ENCODE measurements at regions not wholly inside any gene's neighbourhood (a gene's known extent, or its start where the extent isn't known, plus 50 kb on each side); places are given as distances from the start of the nearest gene placed in this dataset.

- intact Hi-C loops (cut with micrococcal nuclease): no loop called here
Observed at GRCh38 chr5:8316608-8317280, 447.8 kb downstream of the MTRR start.

DNA sequence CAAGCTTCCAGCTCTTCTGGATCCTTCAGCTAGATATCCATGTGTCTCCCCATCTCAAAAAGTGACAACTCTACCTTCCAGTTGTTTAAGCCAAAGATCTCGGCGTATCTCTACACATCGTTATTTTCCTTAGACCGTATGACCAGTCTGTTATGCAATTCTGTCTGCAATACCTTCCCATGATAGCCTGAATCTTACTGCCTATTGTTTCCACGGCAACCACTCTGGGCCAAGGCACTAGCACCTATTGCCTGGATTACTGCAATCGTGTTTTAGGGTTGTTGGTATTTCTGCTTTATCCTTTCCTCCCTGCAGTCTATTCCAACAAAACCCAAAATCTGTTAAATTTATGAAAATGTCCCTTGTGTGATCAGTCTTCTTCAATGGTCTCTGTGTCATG, 448.4 kb downstream of the MTRR start:
- intact Hi-C loops (cut with micrococcal nuclease): no loop called here

DNA sequence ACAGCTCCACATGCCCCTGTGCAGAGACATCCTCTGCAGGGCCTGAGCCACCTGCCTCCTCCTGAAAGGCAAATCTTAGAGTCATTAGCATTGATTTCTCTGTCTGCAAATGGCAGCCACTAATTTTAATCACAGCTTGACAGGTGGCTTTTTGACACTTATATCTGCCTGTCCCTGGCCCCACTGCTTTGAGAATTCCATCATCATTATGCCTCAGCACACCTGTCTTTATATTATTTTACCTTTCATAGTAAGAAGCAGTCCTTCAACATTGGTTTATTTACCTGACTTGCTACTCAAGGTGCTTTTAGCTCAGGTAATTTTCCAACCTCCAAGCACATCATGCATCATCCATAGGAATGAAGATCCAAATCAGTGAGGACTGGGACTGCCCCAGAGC, 451.3 kb downstream of the MTRR start:
- intact Hi-C loops (cut with micrococcal nuclease): no loop called here

- intact Hi-C loops (cut with micrococcal nuclease): no loop called here
Observed at GRCh38 chr5:8321272-8321671, 452.3 kb downstream of the MTRR start.

DNA sequence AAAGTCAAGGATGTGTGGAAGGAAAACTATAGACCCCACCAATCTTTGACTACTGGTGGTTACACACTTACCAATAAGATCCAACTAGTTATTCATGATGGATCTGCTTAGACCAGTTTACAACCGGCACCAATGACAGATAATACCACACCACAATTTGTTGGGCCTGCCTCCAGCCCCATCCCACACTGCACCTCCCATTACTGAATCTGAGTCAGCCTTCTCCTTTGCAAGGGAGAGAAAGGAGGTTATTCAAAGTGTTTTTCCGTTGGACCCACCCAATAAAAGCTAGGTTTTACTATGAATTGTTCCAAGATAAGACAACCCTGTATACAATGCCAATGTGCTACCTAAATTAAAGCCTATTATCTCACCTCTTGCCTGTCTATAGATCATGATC, 453.5 kb downstream of the MTRR start:
- intact Hi-C loops (cut with micrococcal nuclease): no loop called here

GRCh38 chr5:8327016-8327415, 458.1 kb downstream of the MTRR start:
- intact Hi-C loops (cut with micrococcal nuclease): no loop called here

GRCh38 chr5:8329773-8330172, 460.8 kb downstream of the MTRR start:
- intact Hi-C loops (cut with micrococcal nuclease): no loop called here

GRCh38 chr5:8332666-8333445, 463.9 kb downstream of the MTRR start:
- intact Hi-C loops (cut with micrococcal nuclease): no loop called here

DNA sequence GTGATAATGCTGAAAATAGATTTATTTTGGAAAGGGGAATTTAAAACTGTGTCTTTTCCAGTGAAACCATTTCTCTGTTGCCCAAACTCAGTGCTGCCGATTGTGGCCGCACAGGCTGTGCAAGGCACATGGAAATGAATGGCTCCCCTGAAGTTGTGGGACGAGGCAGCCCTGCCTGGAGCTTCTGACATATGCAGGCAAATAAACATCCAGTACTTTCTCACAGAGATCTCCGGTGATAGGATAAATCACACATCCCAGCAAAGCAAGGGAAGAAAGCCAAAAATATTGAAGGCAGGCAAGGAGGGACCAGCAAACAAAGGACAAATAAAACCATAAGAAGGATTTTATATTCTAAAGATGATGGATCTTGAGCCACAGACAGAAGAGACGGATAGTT, 464.5 kb downstream of the MTRR start:
- intact Hi-C loops (cut with micrococcal nuclease): no loop called here

DNA sequence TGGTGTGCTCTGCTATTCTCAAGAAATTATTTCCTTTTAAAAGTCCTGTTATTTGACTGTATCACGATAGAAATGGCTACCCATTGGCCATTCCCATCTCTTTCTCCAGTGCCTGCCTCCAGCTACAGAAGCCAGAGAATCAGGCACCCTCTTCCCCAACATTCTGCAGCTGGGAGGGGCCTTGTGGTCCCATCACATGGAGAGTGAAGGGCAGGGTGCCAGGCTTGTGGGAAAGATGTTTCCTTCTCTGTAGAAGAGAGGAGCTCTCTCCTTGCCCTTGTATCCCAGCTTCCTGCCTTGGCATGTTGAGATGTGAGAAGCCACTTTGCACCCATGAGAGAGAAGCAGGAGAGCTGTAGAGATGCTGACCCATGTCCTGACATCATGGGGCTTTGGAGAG, 465.0 kb downstream of the MTRR start:
- intact Hi-C loops (cut with micrococcal nuclease): no loop called here

DNA sequence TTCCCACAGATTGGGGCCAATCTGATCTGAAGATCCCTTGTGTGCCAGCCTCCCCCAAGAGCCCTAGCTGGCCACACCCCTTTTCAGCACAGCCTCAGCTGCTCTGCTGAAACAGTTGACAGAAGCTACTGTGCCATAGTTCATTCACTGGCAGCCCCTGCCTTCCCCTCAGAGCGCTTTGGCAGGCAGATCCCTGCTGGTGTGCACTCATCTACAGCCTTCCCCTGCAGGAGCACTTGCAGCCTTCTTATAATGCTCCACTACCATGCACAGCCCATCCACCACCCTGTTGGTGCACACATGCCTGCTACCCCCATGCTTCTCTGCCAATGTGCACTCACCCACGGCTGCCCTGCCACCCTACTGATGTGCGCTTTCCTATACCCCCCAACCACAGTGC, 471.3 kb downstream of the MTRR start:
- intact Hi-C loops (cut with micrococcal nuclease): no loop called here

GRCh38 chr5:8340739-8341344, 471.9 kb downstream of the MTRR start:
- intact Hi-C loops (cut with micrococcal nuclease): no loop called here

- intact Hi-C loops (cut with micrococcal nuclease): no loop called here
Observed at GRCh38 chr5:8341406-8341805, 472.5 kb downstream of the MTRR start.

DNA sequence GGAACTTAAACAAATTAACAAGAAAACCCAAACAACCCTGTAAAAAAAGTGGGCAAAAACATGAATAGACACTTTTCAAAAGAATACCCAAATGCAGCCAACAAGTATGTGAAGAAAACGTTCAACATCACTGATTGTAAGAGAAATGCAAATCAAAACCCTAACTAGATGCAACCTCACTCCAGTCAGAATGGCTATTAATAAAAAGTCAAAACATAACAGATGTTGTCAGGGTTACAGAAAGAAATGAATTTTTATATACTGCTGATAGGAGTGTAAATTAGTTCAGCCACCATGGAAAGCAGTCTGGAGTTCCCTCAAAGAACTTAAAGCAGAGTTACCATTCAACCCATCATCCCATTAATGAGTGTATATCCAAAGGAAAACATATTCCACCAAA, 479.0 kb downstream of the MTRR start:
- intact Hi-C loops (cut with micrococcal nuclease): no loop called here

DNA sequence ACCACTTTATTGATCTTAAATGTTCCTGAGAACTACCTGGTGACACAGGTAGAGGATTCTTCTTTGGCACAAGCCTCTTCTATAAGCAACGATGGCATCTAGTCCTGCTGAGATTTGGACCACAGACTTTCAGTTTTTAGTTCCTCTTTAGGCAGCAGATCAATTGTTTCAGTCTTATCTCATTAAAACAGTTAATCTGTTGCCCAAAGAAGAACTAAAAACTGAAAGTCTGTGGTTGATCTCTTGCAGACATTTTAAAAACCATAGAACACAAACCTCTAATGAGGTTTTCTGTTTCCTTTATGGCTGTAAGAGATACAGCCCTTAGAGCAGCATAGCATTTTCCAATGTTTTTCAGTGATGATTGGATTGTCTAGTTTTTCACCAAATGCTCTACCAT, 480.9 kb downstream of the MTRR start:
- intact Hi-C loops (cut with micrococcal nuclease): no loop called here

GRCh38 chr5:8350644-8351339, 481.8 kb downstream of the MTRR start:
- intact Hi-C loops (cut with micrococcal nuclease): no loop called here

DNA sequence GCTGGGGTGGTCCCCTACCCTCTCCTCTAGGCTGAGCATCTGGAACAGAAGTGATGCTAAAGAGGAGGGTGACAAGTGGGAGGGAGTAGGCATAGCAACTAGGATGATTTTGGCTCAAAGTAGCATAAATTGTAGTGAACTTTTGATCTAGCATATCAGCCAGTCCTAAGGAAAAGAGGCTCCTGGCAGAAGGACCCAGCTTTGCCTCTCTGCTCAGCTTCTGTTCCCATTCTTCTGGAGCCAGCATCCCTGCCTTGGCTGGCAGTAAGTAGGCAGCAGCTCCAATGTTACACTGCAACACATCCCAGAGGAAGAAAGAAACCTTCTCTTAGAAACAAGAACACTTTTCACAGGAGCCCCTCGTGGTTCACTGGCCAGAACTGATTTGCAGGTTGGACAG, 487.0 kb downstream of the MTRR start:
- intact Hi-C loops (cut with micrococcal nuclease): no loop called here

- intact Hi-C loops (cut with micrococcal nuclease): no loop called here
Observed at GRCh38 chr5:8360012-8360411, 491.1 kb downstream of the MTRR start.

DNA sequence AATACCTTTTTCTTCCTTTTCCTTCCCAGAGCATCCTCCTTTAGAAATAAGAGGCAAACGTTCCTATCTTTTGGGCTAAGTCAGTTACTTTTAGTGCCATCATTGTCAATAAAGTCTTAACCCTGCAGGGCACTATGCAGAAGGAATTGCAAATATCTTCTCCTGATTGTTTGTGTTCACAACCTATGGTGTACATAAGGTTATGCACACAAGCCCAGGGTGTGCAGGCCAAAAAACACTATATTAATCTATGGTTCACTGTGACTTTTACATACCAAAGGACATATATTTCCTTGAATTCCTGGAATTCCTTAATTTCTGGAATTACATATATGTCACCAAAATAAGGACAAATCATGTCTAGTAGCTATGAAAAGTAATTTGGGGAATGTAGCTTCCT, 493.5 kb downstream of the MTRR start:
- intact Hi-C loops (cut with micrococcal nuclease): no loop called here

DNA sequence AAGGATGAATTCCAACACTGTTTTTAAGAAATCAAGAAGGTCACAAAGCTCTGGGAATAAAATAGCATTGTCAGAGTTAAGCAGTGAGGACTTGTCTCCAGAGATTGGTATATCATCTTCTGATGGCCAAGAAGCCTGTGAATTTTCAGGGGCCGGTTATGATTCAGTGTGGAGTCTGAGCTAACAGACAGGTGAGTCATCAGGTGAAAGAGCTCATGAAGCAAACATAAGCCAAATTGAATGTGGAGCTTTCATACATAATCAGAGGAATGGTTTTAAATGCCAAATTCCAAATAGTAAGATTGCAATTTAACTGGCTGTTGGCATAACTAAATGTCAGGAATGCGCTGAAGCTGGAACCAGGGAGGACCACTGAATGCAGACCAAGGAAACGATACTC, 494.2 kb downstream of the MTRR start:
- intact Hi-C loops (cut with micrococcal nuclease): no loop called here

- intact Hi-C loops (cut with micrococcal nuclease): no loop called here
Observed at GRCh38 chr5:8366266-8366665, 497.3 kb downstream of the MTRR start.

DNA sequence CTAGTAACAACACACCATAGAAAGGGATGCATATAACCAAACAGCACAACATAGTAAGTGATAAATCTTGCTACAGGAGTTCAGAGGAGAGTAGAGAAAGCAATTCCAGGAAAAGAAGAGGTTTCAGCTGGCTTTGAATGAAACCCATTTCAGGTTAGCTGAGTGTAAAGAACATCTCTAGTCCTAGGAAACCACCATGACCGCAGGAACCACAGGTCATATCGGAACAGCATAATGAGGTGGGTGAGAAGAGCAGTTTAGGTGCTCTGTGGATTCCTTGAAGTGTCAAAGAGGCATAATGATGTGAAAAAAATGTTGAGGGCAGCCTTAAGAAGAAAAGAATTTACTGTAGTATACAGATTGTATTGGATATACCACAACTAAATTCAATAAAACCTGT, 507.5 kb downstream of the MTRR start:
- intact Hi-C loops (cut with micrococcal nuclease): no loop called here

Data from T-helper 1 cell treated with Interleukin-12 subunit alpha and Interleukin-12 subunit beta and Interleukin-4 antibody, amounts not matched to agents 30 ng/mL and 1 ng/mL, for 36 hours (primary cell).